GM18873 (cell line): ENCODE measurements at regions not wholly inside any gene's neighbourhood (a gene's known extent, or its start where the extent isn't known, plus 50 kb on each side); places are given as distances from the start of the nearest gene placed in this dataset.

Experiments used
- ATAC-seq: cut with Tn5 transposase; IDR thresholded peaks from one replicate; pipeline ENCODE4 v1.9.1; 2021; ENCODE audit warnings: mild to moderate bottlenecking, moderate library complexity, moderate number of reproducible peaks; ENCODE audit not compliant: unreplicated experiment, low FRiP score

DNA sequence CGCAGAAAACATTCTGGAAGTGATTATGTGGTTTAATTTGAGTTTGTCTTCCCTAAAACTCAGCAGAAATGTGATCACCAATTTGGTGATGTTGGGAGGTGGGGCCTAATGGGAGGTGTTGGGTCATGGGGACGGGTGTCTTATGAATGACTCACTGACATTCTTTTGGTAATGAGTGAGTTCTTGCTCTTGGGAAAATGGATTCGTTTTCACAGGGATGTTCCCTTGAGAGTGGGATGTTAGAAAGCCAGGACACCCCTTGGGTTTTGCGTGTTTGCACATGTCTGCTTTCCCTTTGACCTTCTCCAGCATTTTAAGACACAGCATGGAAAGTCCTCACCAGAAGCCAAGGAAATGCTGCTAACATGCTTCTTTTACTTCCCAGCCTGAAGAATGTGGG is 321.5 kb upstream of the NT5C1B start:
- ATAC-seq = no peak

DNA sequence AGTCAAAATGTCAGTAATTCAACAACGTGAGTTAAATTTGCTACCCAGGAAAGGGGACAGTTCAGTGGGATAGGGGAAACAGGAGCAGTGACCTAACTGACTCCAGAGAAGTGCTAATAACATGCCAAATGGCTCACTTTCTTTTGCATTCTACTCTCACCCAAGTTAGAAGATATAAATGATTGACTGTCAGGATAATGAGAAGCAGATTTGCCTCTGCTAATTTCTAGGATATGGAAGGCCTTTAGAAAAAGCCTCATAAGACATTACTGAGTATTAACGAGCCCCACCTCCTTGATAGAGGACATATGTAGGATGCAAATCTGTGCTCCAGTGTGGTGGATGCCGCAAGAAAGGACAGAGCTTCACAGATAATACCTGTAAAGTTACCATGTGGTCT is 318.6 kb upstream of the NT5C1B start:
- ATAC-seq = no peak

DNA sequence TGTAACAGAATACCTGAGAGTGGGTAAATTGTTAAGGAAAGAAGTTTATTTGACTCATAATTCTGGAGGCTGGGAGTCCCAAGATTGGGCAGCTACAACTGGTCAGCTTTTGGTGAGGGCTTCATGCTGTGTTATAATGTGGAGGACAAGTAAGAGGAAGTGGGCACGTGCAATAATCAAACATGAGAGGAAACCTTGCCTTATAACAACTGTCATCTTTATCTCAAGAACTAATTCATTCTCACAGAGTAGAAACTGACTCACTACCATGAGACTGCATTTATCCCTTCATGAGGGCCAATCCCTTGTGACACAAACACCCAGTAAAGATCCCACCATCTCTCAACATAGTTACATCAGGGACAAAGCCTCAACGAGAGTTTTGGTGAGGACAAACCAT is 318.1 kb upstream of the NT5C1B start:
- no peak for ATAC-seq

DNA sequence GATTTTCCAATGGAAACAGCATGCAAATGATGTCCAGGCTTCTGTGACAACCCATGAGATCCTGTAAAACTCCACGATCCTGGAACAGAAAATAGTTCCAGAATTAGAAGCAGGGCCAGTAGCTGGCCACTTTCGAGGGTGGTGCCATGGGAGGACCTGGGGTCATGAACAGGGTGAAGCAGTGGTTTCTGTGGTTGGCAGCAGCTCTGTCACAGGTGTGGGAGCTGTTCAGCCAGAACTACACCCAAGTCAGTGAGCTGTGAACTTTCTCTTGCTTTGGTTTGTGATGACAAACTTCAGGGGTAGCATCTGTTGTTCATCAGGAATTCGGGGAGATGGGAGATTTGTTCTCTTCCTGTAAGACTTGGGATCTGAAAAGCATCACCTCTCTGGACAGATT is 314.4 kb upstream of the NT5C1B start:
- ATAC-seq = peak; percentile 99

DNA sequence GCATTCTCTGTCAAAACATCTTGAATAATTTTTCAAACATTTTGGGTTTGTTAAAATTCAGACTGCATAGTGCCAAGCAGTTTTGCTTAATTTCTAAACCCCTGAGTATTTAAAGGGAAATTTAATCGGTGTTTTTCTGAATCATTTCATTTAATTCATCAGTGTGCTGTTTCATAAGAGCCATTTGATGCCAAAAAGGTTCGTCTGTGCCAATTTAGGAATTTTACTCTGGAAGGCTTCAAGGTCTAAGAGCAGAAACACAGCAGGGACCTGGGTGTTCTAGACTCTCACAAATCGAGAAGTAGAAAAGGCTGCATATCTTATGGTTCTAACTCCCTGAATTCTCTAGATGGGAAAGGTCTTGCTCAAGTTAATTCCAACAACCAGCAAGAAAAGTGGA is 311.9 kb upstream of the NT5C1B start:
- ATAC-seq = no peak

DNA sequence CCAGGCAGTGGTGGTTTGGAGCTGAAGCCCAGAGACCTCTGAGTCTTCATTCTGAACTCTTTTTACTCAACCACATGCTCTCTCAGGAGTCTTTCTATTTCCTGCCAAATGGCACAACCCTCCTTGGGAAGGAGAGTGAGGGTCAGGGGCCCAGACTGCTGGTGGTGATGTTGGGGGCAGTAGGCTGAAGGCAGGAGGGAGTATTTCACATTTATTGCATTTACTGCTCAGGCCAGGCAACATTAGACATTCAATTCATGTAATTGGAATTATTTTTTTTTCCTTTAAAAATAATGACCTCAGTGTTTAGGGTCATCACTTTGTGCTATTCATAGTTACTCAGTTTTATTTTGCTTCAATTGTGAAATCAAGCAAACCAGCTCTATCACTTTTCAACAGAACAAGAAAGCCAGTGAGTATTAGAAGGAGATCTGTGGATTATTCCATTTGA is 311.3 kb upstream of the NT5C1B start:
- no peak for ATAC-seq

DNA sequence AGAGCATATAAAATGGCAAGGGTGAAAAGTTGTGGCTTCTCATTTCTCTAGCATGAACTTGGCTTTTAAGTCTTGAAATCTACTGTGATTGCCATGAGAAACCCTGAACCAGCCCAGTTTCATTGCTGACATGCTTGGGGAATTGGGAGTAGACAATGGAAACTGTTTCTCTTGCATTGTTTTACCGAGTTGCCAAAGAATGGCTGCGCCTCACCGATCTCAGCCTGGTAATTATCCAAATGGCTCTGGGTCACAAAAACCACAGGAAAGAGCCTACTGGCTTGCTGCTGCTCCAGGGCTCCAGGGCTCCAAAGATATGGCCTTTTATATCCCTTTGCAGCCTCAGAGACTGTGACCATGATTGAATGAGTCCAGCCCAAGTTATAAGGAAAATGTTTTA is 310.4 kb upstream of the NT5C1B start:
- ATAC-seq = no peak

DNA sequence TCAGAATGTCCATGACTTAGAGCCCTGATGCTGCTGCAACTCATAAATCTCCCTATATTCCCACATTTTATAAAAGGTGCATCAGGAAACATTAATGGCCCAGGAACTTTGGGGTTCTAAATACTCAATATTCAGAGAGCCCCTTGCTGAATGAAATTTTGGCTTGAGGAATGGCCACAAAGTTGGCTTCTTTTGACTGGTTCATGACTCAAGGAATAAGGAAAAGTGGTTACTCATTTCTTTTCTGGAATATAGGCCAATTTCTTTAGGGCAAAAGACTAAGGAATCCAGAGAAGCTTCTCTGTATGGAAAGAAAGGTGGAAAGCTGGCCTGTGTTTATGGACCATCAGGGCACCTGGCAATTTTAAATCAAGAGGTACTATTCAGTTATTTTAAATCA is 308.9 kb upstream of the NT5C1B start:
- ATAC-seq = no peak

DNA sequence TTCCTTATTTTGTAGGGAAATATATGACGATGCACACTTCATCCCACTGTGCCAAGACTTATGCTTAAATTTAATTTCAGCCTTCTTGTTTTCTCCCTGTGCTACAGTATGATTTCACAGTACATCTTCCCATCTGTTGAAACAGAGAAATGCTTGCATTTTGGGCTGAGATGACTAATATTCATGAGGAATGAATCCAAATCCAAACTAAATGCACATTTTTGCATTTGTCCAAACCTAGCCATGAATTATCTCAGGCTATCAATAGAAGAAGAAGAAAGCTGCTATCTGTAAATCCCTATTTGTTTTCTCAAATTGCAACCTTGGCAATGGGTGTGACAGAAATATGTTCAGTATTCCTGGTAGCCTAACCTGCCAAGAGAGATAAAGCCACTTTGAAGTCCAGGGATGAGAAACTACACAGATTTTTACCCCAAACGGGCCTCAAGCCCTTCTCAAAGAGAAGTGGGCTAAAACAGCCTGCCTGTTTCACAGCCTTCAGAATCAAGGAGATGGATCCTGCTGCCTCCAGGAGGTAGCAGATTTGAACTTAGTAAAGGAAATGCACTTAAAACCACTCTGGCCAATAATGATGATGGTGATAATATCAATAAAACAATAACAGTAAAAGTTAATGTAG is 306.9 kb upstream of the NT5C1B start:
- ATAC-seq = no peak

DNA sequence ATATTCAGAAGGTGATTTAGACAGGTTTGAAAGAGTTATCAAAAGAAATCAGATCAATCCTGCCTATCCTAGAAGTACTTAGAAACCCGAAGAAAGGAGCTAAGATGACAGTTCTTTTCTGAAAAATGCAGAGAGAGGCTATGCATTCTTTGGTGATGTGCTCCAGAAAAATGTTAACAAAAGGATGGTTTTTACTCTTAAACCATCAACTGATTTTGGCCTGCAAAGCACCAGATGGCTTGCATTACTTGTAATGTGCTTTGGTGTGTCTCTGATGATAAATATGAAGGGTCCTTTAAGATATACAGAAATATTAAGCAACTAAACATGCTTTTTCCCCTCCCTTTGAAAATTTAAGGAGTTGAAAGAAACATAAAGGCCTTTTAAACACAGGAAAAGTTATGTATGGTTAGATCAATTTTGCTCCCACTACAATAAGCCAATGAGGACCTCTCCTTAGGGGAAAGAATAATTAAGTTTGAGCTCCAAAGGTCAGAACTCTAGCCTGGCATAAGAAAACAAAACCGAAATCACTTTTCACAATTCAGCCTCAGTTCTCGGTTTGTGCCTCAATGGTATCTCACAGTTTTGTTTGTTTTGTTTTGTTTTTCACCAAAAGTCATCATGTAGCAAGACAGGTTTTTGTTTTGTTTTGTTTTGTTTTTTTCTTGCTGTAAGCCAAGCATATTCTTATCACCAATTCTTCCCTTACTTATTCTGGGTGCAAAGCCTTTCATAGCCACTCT is 302.4 kb upstream of the NT5C1B start:
- ATAC-seq = no peak

DNA sequence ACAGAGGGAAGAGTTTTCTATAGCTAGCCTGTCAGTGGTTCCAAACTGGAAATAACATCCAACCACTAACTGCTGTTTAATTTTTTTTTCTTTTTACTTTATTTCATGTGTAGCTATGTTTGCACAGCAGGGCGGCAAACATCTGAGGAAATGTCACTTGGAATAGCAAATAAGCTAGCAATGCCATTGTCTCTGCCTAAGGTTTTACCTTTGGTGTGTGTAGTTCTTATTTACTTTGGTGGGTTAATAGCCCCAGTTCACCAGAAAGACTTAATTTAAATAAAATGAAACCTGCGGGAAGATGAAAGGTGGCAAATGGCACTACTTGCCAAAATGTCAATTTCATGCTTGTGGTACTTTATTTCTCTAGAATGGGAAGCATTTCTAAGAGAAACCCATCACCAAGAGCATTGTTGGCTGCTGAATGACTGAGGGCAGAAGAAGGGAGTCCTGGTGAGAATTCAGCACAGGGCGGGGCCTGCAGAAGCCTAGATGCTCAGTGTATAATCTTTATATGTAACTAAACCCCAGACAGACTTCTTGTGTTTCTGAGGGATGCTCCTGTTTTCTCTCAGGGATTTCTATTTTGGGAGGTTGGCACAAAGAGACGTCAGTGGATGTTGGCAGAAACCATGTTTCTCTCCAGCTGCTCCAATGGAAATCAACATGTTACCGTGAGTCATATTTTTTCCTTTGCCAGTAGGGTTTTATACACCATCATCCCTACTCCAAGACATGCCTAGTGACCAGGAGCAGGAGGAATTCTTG is 300.4 kb upstream of the NT5C1B start:
- no peak for ATAC-seq

DNA sequence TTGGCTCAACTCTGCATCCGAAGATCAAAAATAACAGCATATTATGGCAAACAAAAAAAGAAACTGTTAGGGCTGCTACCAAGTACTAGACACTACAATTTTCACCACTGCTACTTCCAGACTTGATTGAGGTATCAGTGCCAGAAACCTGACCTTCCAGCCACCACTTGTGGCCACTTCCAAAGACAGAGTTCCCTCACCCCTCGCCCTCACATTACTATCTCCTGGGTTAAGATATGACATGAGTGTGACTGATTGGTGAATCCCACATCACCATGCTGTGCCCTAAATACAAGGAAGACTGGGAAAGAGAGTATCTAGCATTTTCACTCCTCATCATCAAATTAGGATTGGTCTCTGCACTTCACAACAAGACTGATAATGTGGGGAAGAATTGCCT is 296.1 kb upstream of the NT5C1B start:
- no peak for ATAC-seq

DNA sequence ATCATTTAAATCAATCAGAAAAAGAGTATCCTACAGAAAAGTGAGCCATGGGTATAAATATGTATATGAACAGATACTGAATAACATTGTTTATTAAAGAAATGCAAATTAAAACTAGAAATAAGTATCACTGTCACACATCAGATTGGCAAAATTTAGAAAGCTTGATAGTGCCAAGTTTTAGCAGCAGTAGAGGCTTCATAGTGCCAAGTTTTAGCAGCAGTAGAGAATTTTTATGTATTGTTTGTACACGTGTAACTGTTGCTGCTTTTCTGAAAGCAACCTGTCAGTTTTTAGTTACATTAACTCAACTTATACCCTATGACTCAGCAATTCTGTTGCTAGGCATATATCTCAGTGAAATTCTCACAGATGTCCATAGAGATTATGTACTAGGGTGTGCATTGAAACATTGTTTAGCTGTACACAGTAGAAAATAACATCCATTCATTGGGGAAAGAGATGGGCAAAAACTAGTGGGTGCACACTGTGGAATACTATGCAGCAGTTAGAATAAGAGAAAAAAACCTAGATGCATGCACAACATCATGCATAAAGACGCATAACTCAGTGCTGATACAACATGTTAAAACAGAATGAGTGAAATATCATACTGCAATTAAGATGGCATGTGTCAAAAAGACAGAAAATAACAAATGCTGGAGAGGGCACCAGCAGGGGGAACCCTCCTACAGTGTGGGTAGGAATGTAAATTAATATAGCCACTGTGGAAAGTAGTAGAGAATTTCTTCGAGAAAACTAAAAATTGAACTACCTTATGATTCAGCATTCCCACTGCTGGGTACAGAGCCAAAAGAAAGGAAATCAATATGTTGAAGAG is 294.5 kb upstream of the NT5C1B start:
- ATAC-seq = no peak

DNA sequence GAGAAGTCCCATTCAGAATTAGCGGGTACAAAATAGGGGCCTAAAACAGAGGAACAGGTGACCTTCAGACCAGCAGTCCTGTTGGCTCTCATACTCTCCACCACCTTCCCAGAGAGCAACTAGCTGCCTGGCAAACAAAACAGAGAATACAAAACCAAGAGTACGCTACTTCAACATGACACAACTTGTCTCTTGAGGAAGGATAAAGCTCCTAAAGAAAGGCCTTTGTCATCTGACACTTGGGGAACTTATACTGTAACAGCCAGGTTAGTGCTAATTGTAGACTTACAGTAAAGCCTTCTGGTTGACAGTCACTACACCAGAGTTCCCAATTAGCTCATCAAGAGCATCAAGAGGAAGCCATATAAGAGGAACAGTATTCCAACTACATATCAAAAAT is 282.1 kb upstream of the NT5C1B start:
- no peak for ATAC-seq

DNA sequence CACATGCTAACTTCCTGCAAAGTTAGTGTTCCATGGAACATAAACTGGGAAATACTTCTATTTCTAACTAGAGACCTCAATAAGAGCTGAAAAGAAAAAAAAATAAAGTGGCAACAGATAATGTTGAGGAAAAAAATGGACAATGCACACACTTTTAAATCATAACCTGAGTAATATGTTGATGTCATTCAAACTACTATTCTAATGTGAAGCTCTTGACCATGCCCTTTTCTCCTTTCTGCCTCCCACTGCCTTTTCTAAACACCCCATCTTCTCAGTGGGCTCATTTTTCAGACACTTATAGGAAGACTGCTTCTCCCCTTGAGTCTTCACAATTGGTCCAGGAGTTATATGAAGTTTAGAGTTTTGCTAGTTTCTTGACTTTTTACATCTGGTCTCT is 280.9 kb upstream of the NT5C1B start:
- no peak for ATAC-seq

DNA sequence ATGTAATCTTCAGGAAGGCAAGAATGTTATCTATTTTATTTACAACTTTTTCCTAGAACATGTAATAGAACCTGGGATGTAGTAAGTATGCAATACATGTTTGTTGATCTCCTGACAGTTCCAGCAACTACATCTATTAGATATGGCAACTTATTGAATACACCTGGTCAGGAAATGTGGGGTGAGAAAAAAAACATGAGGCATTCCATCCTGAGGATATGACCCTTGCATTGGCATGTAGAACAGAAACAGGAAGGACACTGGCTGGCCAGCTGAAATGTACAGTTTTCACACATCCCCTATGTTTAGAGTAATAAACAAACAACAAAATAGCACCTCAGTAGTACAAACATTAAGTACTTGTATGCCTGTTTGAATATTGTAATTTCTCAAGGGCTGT is 272.6 kb upstream of the NT5C1B start:
- no peak for ATAC-seq

DNA sequence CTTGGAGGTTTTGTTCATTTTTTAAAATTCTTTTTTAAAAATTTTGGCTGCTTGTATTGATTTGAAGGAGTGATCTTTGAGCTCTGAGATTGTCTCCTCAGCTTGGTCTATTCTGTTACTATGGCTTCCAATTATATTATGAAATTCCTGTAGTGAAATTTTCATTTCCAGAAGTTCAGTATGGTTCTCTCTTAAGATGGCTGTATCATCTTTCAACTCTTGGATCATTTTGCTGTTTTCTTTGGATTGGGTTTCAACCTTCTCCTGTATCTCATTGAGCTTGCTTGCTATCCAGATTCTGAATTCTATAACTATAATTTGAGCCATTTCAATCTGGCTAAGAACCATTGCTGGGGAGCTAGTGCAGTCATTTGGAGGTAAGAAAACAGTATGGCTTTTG is 270.8 kb upstream of the NT5C1B start:
- ATAC-seq = no peak

DNA sequence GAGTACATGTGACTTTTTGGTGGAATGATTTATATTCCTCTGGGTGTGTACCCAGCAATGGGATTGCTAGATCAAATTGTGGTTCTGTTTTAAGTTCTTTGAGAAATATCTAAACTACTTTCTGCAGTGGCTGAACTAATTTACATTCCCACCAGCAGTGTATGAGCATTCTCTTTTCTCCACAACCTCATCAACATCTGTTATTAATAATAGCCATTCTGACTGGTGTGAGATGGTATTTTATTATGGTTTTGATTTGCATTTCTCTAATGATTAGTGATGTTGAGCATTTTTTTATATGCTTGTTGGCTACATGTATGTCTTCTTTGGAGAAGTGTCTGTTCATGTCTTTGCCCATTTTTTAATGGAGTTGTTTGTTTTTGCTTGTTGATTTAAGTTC is 267.4 kb upstream of the NT5C1B start:
- ATAC-seq = no peak

DNA sequence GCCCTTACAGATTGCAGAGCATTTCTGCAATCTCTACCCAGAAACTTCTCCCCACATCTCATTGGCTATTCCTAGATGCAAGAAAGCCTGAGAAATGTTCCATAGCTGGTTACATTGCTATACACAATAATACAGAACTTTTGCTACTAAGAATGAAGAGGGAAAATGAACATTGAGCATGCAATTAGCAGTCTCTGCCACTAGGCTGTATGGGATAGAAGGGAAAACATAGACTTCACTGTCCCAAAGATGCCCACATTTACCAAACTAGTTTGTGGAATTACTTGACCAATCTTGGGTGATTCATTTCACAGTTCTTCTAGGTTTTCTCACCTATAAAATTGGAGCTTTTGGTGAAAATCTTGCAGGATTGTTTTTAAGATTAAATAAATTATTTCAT is 265.7 kb upstream of the NT5C1B start:
- ATAC-seq = no peak

DNA sequence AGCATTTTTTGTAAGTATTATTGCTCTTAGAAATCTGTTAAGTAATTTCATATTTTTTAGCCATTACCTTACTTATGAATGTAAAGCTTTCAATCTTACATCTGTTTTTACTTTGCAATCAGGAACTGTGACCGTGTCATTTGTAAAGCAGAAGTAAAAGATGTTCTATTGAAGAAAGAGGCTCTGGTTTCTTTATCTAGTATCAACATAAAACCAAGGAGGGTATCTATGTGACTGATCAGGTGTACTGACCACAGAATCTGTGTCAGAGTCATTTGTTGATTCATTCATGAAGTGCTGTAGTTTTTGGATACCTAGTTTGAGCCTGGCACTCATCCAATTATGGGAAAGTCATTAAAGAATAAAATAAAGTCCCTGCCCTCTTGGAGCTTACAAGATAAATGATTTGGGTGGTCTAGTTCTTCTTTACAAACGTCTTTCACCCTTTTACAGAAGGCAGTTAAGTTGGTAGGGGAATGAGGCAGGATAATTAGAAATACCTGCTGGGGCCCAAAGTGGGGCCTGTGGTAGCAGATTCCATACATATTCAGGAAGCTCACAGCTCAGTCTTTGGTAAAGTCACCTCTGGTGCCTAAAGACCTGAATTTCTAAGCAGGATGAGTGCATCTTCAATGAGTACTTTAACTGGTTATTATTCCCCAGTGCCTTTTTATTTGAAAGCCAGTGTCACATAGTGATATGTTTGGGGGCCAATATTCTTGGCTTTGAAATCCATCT is 260.6 kb upstream of the NT5C1B start:
- peak; percentile 65 for ATAC-seq
